ENCODE measurements at regions not wholly inside any gene's neighbourhood (a gene's known extent, or its start where the extent isn't known, plus 50 kb on each side); places are given as distances from the start of the nearest gene placed in this dataset.

GRCh38 chr1:228963795-228964177 is 228.5 kb downstream of the RHOU start:
- DNase-seq (ENCODE audit: low spot score in 2 of 2) (no peak), ATAC-seq (ENCODE audit: low read depth) (no peak)
- H3K9me3 Mint-ChIP-seq, result peaks cover 1% of the 10 kb centered on the region
- no peaks in the 10 kb centered on the region for H3K36me3 Mint-ChIP-seq
- H3K4me1 Mint-ChIP-seq, result no peaks in the 10 kb centered on the region
- no peak overlapping the region for H3K27ac Mint-ChIP-seq
- H3K27me3 Mint-ChIP-seq, result peaks cover 4% of the 10 kb centered on the region
- no peak overlapping the region for H3K4me3 Mint-ChIP-seq

- Mint-ChIP-seq H3K27me3 (peaks cover 8% of the 10 kb centered on the region), H3K4me3 (no peak overlapping the region), H3K9me3 (peaks cover 1% of the 10 kb centered on the region), H3K4me1 (no peaks in the 10 kb centered on the region), H3K36me3 (no peaks in the 10 kb centered on the region), H3K27ac (no peak overlapping the region)
- no peak for ATAC-seq (ENCODE audit: low read depth)
- no peak for DNase-seq (ENCODE audit: low spot score in 2 of 2)
Measured at GRCh38 chr1:228964178-228965089, 229.2 kb downstream of the RHOU start.

GRCh38 chr1:228968891-228969606 is 233.8 kb downstream of the RHOU start:
- Mint-ChIP-seq H3K27ac (no peak overlapping the region), H3K4me1 (no peaks in the 10 kb centered on the region), H3K9me3 (no peaks in the 10 kb centered on the region), H3K27me3 (peaks cover 13% of the 10 kb centered on the region), H3K36me3 (no peaks in the 10 kb centered on the region), H3K4me3 (no peak overlapping the region)
- ATAC-seq (ENCODE audit: low read depth) (no peak), DNase-seq (ENCODE audit: low spot score in 2 of 2) (no peak)

- Mint-ChIP-seq H3K36me3 (no peaks in the 10 kb centered on the region), H3K27ac (no peak overlapping the region), H3K27me3 (peaks cover 14% of the 10 kb centered on the region), H3K4me3 (no peak overlapping the region), H3K9me3 (no peaks in the 10 kb centered on the region), H3K4me1 (no peaks in the 10 kb centered on the region)
- DNase-seq (ENCODE audit: low spot score in 2 of 2), result no peak
- no peak for ATAC-seq (ENCODE audit: low read depth)
Measured at GRCh38 chr1:228969953-228970800, 234.9 kb downstream of the RHOU start.

- Mint-ChIP-seq H3K4me3 (no peak overlapping the region), H3K9me3 (no peaks in the 10 kb centered on the region), H3K4me1 (no peaks in the 10 kb centered on the region), H3K27me3 (peaks cover 16% of the 10 kb centered on the region), H3K27ac (no peak overlapping the region), H3K36me3 (no peaks in the 10 kb centered on the region)
- ATAC-seq (ENCODE audit: low read depth) (no peak), DNase-seq (ENCODE audit: low spot score in 2 of 2) (no peak)
Measured at GRCh38 chr1:228972576-228972975, 237.3 kb downstream of the RHOU start.

- ATAC-seq (ENCODE audit: low read depth) (no peak), DNase-seq (ENCODE audit: low spot score in 2 of 2) (no peak)
- no peak overlapping the region for H3K27ac Mint-ChIP-seq
- H3K27me3 Mint-ChIP-seq, result peaks cover 18% of the 10 kb centered on the region
- H3K4me3 Mint-ChIP-seq, result no peak overlapping the region
- no peaks in the 10 kb centered on the region for H3K9me3 Mint-ChIP-seq
- no peaks in the 10 kb centered on the region for H3K36me3 Mint-ChIP-seq
- H3K4me1 Mint-ChIP-seq, result no peaks in the 10 kb centered on the region
Measured at GRCh38 chr1:228974273-228974672, 239.0 kb downstream of the RHOU start.

GRCh38 chr1:228975238-228975907 is 240.1 kb downstream of the RHOU start:
- Mint-ChIP-seq H3K27me3 (peaks cover 16% of the 10 kb centered on the region), H3K4me1 (no peaks in the 10 kb centered on the region), H3K36me3 (no peaks in the 10 kb centered on the region), H3K4me3 (no peak overlapping the region), H3K27ac (no peak overlapping the region), H3K9me3 (no peaks in the 10 kb centered on the region)
- no peak for DNase-seq (ENCODE audit: low spot score in 2 of 2)
- ATAC-seq (ENCODE audit: low read depth), result no peak

- H3K4me1 Mint-ChIP-seq, result no peaks in the 10 kb centered on the region
- H3K9me3 Mint-ChIP-seq, result no peaks in the 10 kb centered on the region
- ATAC-seq (ENCODE audit: low read depth) (no peak), DNase-seq (ENCODE audit: low spot score in 2 of 2) (no peak)
- no peaks in the 10 kb centered on the region for H3K36me3 Mint-ChIP-seq
- peaks cover 13% of the 10 kb centered on the region for H3K27me3 Mint-ChIP-seq
- no peak overlapping the region for H3K4me3 Mint-ChIP-seq
- H3K27ac Mint-ChIP-seq, result no peak overlapping the region
Measured at GRCh38 chr1:228976316-228976715, 241.0 kb downstream of the RHOU start.

- DNase-seq (ENCODE audit: low spot score in 2 of 2), result no peak
- Mint-ChIP-seq H3K27ac (no peak overlapping the region), H3K9me3 (no peaks in the 10 kb centered on the region), H3K4me3 (no peak overlapping the region), H3K4me1 (no peaks in the 10 kb centered on the region), H3K27me3 (peaks cover 13% of the 10 kb centered on the region), H3K36me3 (no peaks in the 10 kb centered on the region)
- no peak for ATAC-seq (ENCODE audit: low read depth)
Measured at GRCh38 chr1:228977307-228977706, 242.0 kb downstream of the RHOU start.

- no peak overlapping the region for H3K4me3 Mint-ChIP-seq
- peaks cover 13% of the 10 kb centered on the region for H3K27me3 Mint-ChIP-seq
- H3K4me1 Mint-ChIP-seq, result no peaks in the 10 kb centered on the region
- H3K27ac Mint-ChIP-seq, result no peak overlapping the region
- no peaks in the 10 kb centered on the region for H3K9me3 Mint-ChIP-seq
- DNase-seq (ENCODE audit: low spot score in 2 of 2) (no peak), ATAC-seq (ENCODE audit: low read depth) (no peak)
- no peaks in the 10 kb centered on the region for H3K36me3 Mint-ChIP-seq
Measured at GRCh38 chr1:228977741-228978140, 242.5 kb downstream of the RHOU start.

GRCh38 chr1:228978484-228979324 is 243.4 kb downstream of the RHOU start:
- H3K27ac Mint-ChIP-seq, result no peak overlapping the region
- H3K36me3 Mint-ChIP-seq, result no peaks in the 10 kb centered on the region
- no peak for DNase-seq (ENCODE audit: low spot score in 2 of 2)
- no peak for ATAC-seq (ENCODE audit: low read depth)
- no peaks in the 10 kb centered on the region for H3K9me3 Mint-ChIP-seq
- H3K4me1 Mint-ChIP-seq, result no peaks in the 10 kb centered on the region
- peaks cover 13% of the 10 kb centered on the region for H3K27me3 Mint-ChIP-seq
- H3K4me3 Mint-ChIP-seq, result no peak overlapping the region

GRCh38 chr1:228979325-228979699 is 244.0 kb downstream of the RHOU start:
- DNase-seq (ENCODE audit: low spot score in 2 of 2), result no peak
- Mint-ChIP-seq H3K4me3 (no peak overlapping the region), H3K27ac (no peak overlapping the region)

GRCh38 chr1:228979774-228980173 is 244.5 kb downstream of the RHOU start:
- no peak overlapping the region for H3K4me3 Mint-ChIP-seq
- peaks cover 13% of the 10 kb centered on the region for H3K27me3 Mint-ChIP-seq
- no peaks in the 10 kb centered on the region for H3K9me3 Mint-ChIP-seq
- DNase-seq (ENCODE audit: low spot score in 2 of 2), result no peak
- H3K36me3 Mint-ChIP-seq, result no peaks in the 10 kb centered on the region
- no peaks in the 10 kb centered on the region for H3K4me1 Mint-ChIP-seq
- ATAC-seq (ENCODE audit: low read depth), result no peak
- no peak overlapping the region for H3K27ac Mint-ChIP-seq

More at GRCh38 chr1:228979325-228979699, 244.0 kb downstream of the RHOU start:
- no peak for ATAC-seq (ENCODE audit: low read depth)
- no peaks in the 10 kb centered on the region for H3K9me3 Mint-ChIP-seq
- peaks cover 13% of the 10 kb centered on the region for H3K27me3 Mint-ChIP-seq
- H3K36me3 Mint-ChIP-seq, result no peaks in the 10 kb centered on the region
- no peaks in the 10 kb centered on the region for H3K4me1 Mint-ChIP-seq
